HG02759 (cell line): ENCODE measurements at regions not wholly inside any gene's neighbourhood (a gene's known extent, or its start where the extent isn't known, plus 50 kb on each side); places are given as distances from the start of the nearest gene placed in this dataset.

Source experiments
- ATAC-seq: cut with Tn5 transposase; IDR thresholded peaks from one replicate; pipeline ENCODE4 v1.9.1; 2021; ENCODE audit warnings: mild to moderate bottlenecking, moderate library complexity; ENCODE audit not compliant: unreplicated experiment

GRCh38 chr1:37128091-37128490, 93.8 kb upstream of the GRIK3 start:
- ATAC-seq = no peak

- no peak for ATAC-seq
Measured at GRCh38 chr1:37130221-37130948, 96.1 kb upstream of the GRIK3 start.

- no peak for ATAC-seq
Measured at GRCh38 chr1:37131281-37131680, 97.0 kb upstream of the GRIK3 start.

- ATAC-seq = no peak
Measured at GRCh38 chr1:37133276-37134145, 99.2 kb upstream of the GRIK3 start.

- no peak for ATAC-seq
Measured at GRCh38 chr1:37134599-37134998, 100.3 kb upstream of the GRIK3 start.

- ATAC-seq = no peak
Measured at GRCh38 chr1:37135032-37135431, 100.7 kb upstream of the GRIK3 start.

GRCh38 chr1:37137014-37137413, 102.7 kb upstream of the GRIK3 start:
- ATAC-seq = no peak

GRCh38 chr1:37137601-37138000, 103.3 kb upstream of the GRIK3 start:
- ATAC-seq = no peak

- ATAC-seq = no peak
Measured at GRCh38 chr1:37143800-37144199, 109.5 kb upstream of the GRIK3 start.

GRCh38 chr1:37146071-37146470, 111.8 kb upstream of the GRIK3 start:
- ATAC-seq = no peak

GRCh38 chr1:37147392-37147831, 113.1 kb upstream of the GRIK3 start:
- no peak for ATAC-seq

GRCh38 chr1:37147906-37148305, 113.6 kb upstream of the GRIK3 start:
- ATAC-seq = no peak

GRCh38 chr1:37148663-37149062, 114.3 kb upstream of the GRIK3 start:
- ATAC-seq = no peak

- no peak for ATAC-seq
Measured at GRCh38 chr1:37149296-37149695, 115.0 kb upstream of the GRIK3 start.

GRCh38 chr1:37150986-37151385, 116.7 kb upstream of the GRIK3 start:
- no peak for ATAC-seq

- ATAC-seq = no peak
Measured at GRCh38 chr1:37151789-37152188, 117.5 kb upstream of the GRIK3 start.

- ATAC-seq = no peak
Measured at GRCh38 chr1:37152491-37152890, 118.2 kb upstream of the GRIK3 start.

- ATAC-seq = no peak
Measured at GRCh38 chr1:37153116-37154100, 119.1 kb upstream of the GRIK3 start.

- ATAC-seq = no peak
Measured at GRCh38 chr1:37156646-37157045, 122.3 kb upstream of the GRIK3 start.

- no peak for ATAC-seq
Measured at GRCh38 chr1:37157634-37158033, 123.3 kb upstream of the GRIK3 start.
